CD4-positive, CD25-positive, alpha-beta regulatory T cell (primary cell): ENCODE measurements at regions not wholly inside any gene's neighbourhood (a gene's known extent, or its start where the extent isn't known, plus 50 kb on each side); places are given as distances from the start of the nearest gene placed in this dataset.

Experiments
- ATAC-seq, 2 donors: fragments of 150-1000 bp; cut with Tn5 transposase; one replicate each; pipeline ENCODE4 v1.10.0; 2021; ENCODE audit warnings: low read depth in 2 of 2, moderate number of reproducible peaks in 2 of 2, moderate library complexity in 1 of 2
- DNase-seq, 3 donors: peaks; one replicate each; pipeline versions ENCODE4 v3.0.0 to v3.0.0-alpha.2; 2012 to 2022; ENCODE audit warnings: mixed read lengths in 1 of 3
- H3K27ac ChIP-seq: one replicate; pipeline ENCODE4 v1.7.0; 2013; ENCODE audit warnings: mild to moderate bottlenecking, low read length; ENCODE audit not compliant: insufficient read depth, poor library complexity, severe bottlenecking
- H3K27me3 ChIP-seq: one replicate; pipeline ENCODE4 v1.7.0; 2013; ENCODE audit warnings: low read length; ENCODE audit not compliant: control insufficient read depth, insufficient read depth
- H3K36me3 ChIP-seq: one replicate; pipeline ENCODE4 v1.7.0; 2013; ENCODE audit warnings: mild to moderate bottlenecking, low read length, moderate library complexity; ENCODE audit not compliant: control insufficient read depth, insufficient read depth
- H3K4me1 ChIP-seq: 2 replicates; pipeline ENCODE4 v1.7.0; 2013; ENCODE audit warnings: mild to moderate bottlenecking, low read length; ENCODE audit not compliant: insufficient read depth, control insufficient read depth, poor library complexity, severe bottlenecking
- H3K4me3 ChIP-seq: one replicate; pipeline ENCODE4 v1.7.0; 2013; ENCODE audit warnings: low read depth, mild to moderate bottlenecking, low read length, moderate library complexity
- H3K9me3 ChIP-seq, 2 experiments: 1 replicate in 1 of 2; 2 replicates in 1 of 2; pipeline ENCODE4 v1.7.0; 2013; ENCODE audit warnings: low read length in 2 of 2, mild to moderate bottlenecking in 1 of 2, moderate library complexity in 1 of 2; ENCODE audit not compliant: control insufficient read depth in 2 of 2
- H3K27ac Mint-ChIP-seq, 3 donors: one replicate each; pipeline ENCODE4 v1.8.0; 2020 to 2022; ENCODE audit warnings: mild to moderate bottlenecking in 3 of 3, mixed read lengths in 3 of 3, moderate library complexity in 2 of 3
- H3K27me3 Mint-ChIP-seq: one replicate; pipeline ENCODE4 v1.8.0; 2022; ENCODE audit warnings: mild to moderate bottlenecking, mixed read lengths
- H3K36me3 Mint-ChIP-seq: one replicate; pipeline ENCODE4 v1.8.0; 2020; ENCODE audit warnings: mixed read lengths
- H3K4me1 Mint-ChIP-seq, 4 donors: one replicate each; pipeline ENCODE4 v1.8.0; 2020 to 2022; ENCODE audit warnings: mixed read lengths in 4 of 4, mild to moderate bottlenecking in 1 of 4
- H3K4me3 Mint-ChIP-seq, 4 donors: one replicate each; pipeline ENCODE4 v1.8.0; 2020 to 2022; ENCODE audit warnings: mild to moderate bottlenecking in 4 of 4, mixed read lengths in 4 of 4, moderate library complexity in 3 of 4
- H3K9me3 Mint-ChIP-seq, 7 donors: one replicate each; pipeline ENCODE4 v1.8.0; 2020 to 2022; ENCODE audit warnings: mixed read lengths in 7 of 7, mild to moderate bottlenecking in 3 of 7, moderate library complexity in 2 of 7

DNA sequence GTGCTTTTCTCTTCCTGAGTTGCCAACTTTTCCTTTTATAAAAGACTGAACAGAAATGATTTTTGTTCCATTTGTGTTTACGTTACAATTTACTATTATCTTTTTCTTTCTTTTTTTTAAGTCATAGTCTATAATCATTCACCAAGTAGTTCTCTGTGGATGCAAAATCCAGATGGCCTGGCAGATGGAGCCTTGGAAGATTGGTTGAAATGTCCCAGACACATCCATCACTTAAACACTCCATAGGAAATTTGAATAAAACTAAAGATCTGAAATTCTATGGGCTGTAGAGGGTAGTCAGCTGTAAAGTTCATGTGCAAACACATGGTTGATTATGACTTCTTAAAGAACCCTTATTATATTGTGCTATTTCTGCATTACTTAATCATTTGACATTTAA is 164.8 kb upstream of the DOCK10 start:
- Mint-ChIP-seq H3K9me3 (peaks cover 0 to 5% (median 0%) of the 10 kb centered on the region in 7 donors), H3K36me3 (no peaks in the 10 kb centered on the region), H3K4me1 (no peaks in the 10 kb centered on the region), H3K27me3 (peaks cover 10% of the 10 kb centered on the region), H3K27ac (no peak overlapping the region), H3K4me3 (no peak overlapping the region)
- ATAC-seq (no peak), DNase-seq (no peak)
- H3K9me3 ChIP-seq = no peaks in the 10 kb centered on the region
- no peaks in the 10 kb centered on the region for H3K36me3 ChIP-seq
- no peak overlapping the region for H3K27ac ChIP-seq
- H3K4me1 ChIP-seq = no peaks in the 10 kb centered on the region
- H3K4me3 ChIP-seq = no peak overlapping the region
- peaks cover 2% of the 10 kb centered on the region for H3K27me3 ChIP-seq

DNA sequence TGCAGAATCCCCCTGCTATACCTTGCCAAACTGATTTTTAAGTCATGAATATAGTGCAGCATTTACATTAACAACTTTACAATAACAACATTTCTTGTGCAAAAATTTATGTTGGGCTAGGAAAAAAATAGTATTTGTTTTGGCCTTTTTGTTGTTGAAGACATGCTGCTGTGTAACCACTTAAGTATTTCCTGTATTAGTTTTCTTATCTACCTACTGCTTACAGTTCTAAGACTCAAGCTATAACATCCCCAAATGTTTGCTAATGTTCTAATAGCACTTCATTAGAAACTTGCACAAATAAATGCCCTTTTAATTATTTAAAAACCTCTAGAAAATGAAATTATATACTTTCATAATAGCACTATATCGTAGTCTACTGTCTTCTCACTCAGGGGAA is 154.3 kb upstream of the DOCK10 start:
- H3K27me3 Mint-ChIP-seq = no peaks in the 10 kb centered on the region
- no peaks in the 10 kb centered on the region for H3K9me3 Mint-ChIP-seq
- H3K4me1 Mint-ChIP-seq = no peaks in the 10 kb centered on the region
- Histone ChIP-seq H3K4me3 (no peak overlapping the region), H3K27ac (no peak overlapping the region), H3K27me3 (no peaks in the 10 kb centered on the region), H3K4me1 (no peaks in the 10 kb centered on the region), H3K9me3 (no peaks in the 10 kb centered on the region), H3K36me3 (no peaks in the 10 kb centered on the region)
- H3K27ac Mint-ChIP-seq = no peak overlapping the region
- DNase-seq = no peak
- H3K4me3 Mint-ChIP-seq = no peak overlapping the region
- no peaks in the 10 kb centered on the region for H3K36me3 Mint-ChIP-seq
- no peak for ATAC-seq

GRCh38 chr2:225192869-225193268 is 150.6 kb upstream of the DOCK10 start:
- ATAC-seq (no peak), DNase-seq (no peak)
- H3K9me3 Mint-ChIP-seq = peaks cover 0 to 1% (median 0%) of the 10 kb centered on the region in 7 donors
- H3K4me1 Mint-ChIP-seq = no peaks in the 10 kb centered on the region
- H3K4me3 Mint-ChIP-seq = no peak overlapping the region
- no peaks in the 10 kb centered on the region for H3K27me3 ChIP-seq
- H3K27ac ChIP-seq = no peak overlapping the region
- no peak overlapping the region for H3K4me3 ChIP-seq
- no peak overlapping the region for H3K27ac Mint-ChIP-seq
- H3K36me3 Mint-ChIP-seq = no peaks in the 10 kb centered on the region
- H3K9me3 ChIP-seq = no peaks in the 10 kb centered on the region
- H3K4me1 ChIP-seq = no peaks in the 10 kb centered on the region
- H3K36me3 ChIP-seq = no peaks in the 10 kb centered on the region
- H3K27me3 Mint-ChIP-seq = peaks cover 1% of the 10 kb centered on the region

DNA sequence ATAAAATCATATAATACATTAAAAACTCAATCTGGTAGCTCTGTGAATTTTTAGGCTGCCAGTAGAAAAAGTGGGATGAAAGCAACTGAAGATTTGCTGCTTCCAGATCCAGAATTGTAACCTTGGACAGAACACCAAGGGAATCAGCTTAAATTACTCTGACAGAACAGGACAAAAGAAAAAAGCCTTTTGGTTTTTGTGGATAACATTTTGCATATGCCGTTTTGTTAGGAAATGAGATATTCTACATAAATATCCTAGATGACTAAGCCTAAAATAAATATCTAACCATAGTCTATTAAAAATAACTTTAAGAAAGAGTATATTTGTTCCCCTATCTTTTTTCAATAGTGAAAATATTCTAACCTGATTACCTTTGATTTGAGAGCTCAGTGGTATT is 148.7 kb upstream of the DOCK10 start:
- H3K4me1 ChIP-seq = no peaks in the 10 kb centered on the region
- H3K4me3 ChIP-seq = no peak overlapping the region
- no peaks in the 10 kb centered on the region for H3K4me1 Mint-ChIP-seq
- H3K36me3 ChIP-seq = no peaks in the 10 kb centered on the region
- DNase-seq = no peak
- no peak for ATAC-seq
- no peak overlapping the region for H3K27ac ChIP-seq
- no peak overlapping the region for H3K27ac Mint-ChIP-seq
- no peaks in the 10 kb centered on the region for H3K27me3 ChIP-seq
- no peaks in the 10 kb centered on the region for H3K36me3 Mint-ChIP-seq
- H3K4me3 Mint-ChIP-seq = no peak overlapping the region
- H3K27me3 Mint-ChIP-seq = peaks cover 11% of the 10 kb centered on the region
- peaks cover 0 to 1% (median 0%) of the 10 kb centered on the region in 7 donors for H3K9me3 Mint-ChIP-seq
- no peaks in the 10 kb centered on the region for H3K9me3 ChIP-seq

DNA sequence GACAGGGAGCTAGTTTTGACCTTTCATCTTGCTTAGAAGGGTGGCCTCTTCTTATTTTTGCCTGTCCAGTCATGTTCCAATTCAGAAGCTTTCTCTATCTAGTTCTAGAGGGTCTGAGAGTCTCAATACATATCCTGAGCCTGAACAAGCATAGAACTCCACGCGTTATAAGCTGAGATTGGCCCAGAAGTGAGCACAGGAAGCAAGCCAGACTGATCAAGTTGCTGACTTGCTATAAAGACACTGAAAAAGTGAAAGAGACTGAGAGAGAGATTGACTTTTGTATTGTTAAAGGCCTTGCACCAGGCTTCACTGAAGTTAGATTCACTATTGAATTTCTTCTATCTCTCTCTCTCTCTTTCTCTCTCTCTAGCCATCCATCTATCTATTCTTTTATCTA is 142.7 kb upstream of the DOCK10 start:
- DNase-seq (peak in 1 of 3 donors; percentile 10), ATAC-seq (peak in 1 of 2 donors; percentile 28)
- Mint-ChIP-seq H3K27me3 (peaks cover 18% of the 10 kb centered on the region), H3K36me3 (no peaks in the 10 kb centered on the region), H3K27ac (no peak overlapping the region), H3K9me3 (no peaks in the 10 kb centered on the region), H3K4me3 (no peak overlapping the region), H3K4me1 (peaks cover 0 to 3% (median 0%) of the 10 kb centered on the region in 4 donors)
- Histone ChIP-seq H3K9me3 (no peaks in the 10 kb centered on the region), H3K4me3 (no peak overlapping the region), H3K4me1 (no peaks in the 10 kb centered on the region), H3K27ac (no peak overlapping the region), H3K36me3 (no peaks in the 10 kb centered on the region), H3K27me3 (no peaks in the 10 kb centered on the region)

DNA sequence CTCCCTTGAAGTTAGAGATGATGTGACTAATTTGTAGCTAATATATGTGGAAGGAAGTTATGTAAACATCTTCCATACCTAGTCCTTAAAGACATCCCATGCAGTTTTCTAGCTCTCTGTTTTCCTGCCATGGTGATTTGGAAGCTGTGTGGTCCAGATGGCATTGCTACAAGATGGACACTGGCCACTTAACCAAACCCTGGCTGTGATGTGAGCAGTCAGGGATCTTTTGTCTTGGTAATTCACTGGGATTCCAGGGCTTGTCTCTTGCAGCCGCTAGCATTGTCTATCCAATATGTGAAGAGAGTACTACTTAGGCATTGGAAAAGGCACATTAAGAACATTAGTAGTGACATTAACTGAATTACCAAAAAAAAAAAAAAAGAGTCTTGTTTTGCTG is 139.9 kb upstream of the DOCK10 start:
- no peak overlapping the region for H3K4me3 ChIP-seq
- H3K4me3 Mint-ChIP-seq = no peak overlapping the region
- no peaks in the 10 kb centered on the region for H3K4me1 ChIP-seq
- no peaks in the 10 kb centered on the region for H3K9me3 Mint-ChIP-seq
- peaks cover 11% of the 10 kb centered on the region for H3K27me3 Mint-ChIP-seq
- no peaks in the 10 kb centered on the region for H3K36me3 Mint-ChIP-seq
- no peak overlapping the region for H3K27ac Mint-ChIP-seq
- no peak overlapping the region for H3K27ac ChIP-seq
- H3K27me3 ChIP-seq = no peaks in the 10 kb centered on the region
- H3K36me3 ChIP-seq = no peaks in the 10 kb centered on the region
- no peaks in the 10 kb centered on the region for H3K9me3 ChIP-seq
- ATAC-seq = no peak
- no peak for DNase-seq
- peaks cover 0 to 3% (median 0%) of the 10 kb centered on the region in 4 donors for H3K4me1 Mint-ChIP-seq

DNA sequence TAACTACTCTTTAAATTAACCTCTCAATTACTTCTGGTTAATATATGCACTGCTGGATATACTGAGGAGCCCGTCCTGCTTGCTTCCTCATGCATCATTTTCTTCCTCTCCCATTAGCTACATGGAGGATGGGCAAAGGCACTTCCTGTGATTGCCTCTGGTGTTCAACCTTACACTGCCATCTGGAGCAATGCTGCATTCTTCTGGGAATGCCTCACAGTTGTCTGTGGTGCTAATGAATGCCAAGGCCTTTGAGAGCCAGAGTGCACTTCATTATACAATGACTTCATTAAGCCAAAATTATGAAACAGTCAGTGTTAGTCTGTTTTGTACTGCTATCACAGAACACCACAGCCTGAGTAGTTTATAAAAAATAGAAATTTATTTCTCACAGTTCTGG is 134.8 kb upstream of the DOCK10 start:
- H3K27me3 Mint-ChIP-seq = peaks cover under 1% of the 10 kb centered on the region
- peak overlapping the region in 1 of 3 donors; percentile 67 for H3K27ac Mint-ChIP-seq
- H3K9me3 Mint-ChIP-seq = peaks cover 0 to 2% (median 0%) of the 10 kb centered on the region in 7 donors
- Histone ChIP-seq H3K9me3 (no peaks in the 10 kb centered on the region), H3K4me1 (no peaks in the 10 kb centered on the region), H3K4me3 (no peak overlapping the region), H3K27ac (no peak overlapping the region), H3K36me3 (no peaks in the 10 kb centered on the region), H3K27me3 (no peaks in the 10 kb centered on the region)
- no peaks in the 10 kb centered on the region for H3K36me3 Mint-ChIP-seq
- DNase-seq = no peak
- no peak overlapping the region for H3K4me3 Mint-ChIP-seq
- H3K4me1 Mint-ChIP-seq = no peaks in the 10 kb centered on the region
- no peak for ATAC-seq

DNA sequence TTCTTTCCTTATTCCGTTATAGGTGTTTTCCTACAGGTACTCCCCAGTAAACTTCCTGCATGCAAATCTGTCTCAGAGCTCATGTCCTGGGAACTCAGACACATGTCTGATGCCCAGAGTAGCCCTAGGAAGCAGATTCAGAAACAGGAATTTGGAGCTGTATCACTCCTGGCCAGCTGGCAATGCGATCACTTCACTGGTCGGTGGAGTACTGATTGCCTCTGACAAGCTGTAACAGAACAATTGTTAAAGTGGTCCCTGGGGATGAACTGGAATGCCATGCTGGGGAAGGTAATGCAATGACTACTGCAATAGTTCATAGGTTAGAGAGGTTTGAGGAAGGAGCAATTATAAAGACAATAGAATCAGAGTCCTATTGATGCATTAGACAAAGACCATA is 131.6 kb upstream of the DOCK10 start:
- Mint-ChIP-seq H3K36me3 (no peaks in the 10 kb centered on the region), H3K27me3 (no peaks in the 10 kb centered on the region), H3K4me1 (no peaks in the 10 kb centered on the region), H3K9me3 (peaks cover 0 to 2% (median 0%) of the 10 kb centered on the region in 7 donors), H3K27ac (no peak overlapping the region), H3K4me3 (no peak overlapping the region)
- Histone ChIP-seq H3K36me3 (no peaks in the 10 kb centered on the region), H3K27me3 (no peaks in the 10 kb centered on the region), H3K27ac (no peak overlapping the region), H3K4me1 (no peaks in the 10 kb centered on the region), H3K4me3 (no peak overlapping the region), H3K9me3 (no peaks in the 10 kb centered on the region)
- ATAC-seq (no peak), DNase-seq (no peak)
